ENCODE measurements at regions not wholly inside any gene's neighbourhood (a gene's known extent, or its start where the extent isn't known, plus 50 kb on each side); places are given as distances from the start of the nearest gene placed in this dataset.
A peak's percentile ranks its signal among the peaks of the same experiment; 100 is the strongest.

DNA sequence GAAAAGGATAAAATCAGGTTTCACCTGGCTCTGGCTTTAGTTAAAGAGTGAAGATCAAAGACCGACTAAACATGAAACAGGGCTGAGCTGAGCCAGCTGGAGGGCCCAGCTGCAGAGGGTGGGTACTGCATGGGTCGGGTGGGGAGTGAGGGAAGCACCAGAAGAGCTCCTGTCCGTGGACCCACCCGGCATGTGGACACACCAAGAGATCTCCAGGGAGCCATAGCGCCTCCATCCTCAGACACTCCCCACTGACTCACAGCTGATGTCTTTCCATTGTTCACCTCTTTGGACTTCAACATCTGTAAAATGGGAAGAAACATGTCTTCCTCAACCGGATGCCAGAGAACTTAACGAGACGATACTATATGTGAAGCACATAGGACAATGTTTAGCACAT is 178.3 kb upstream of the KLHL29 start (continued):
- no peak for TF ChIP-seq MAZ (IDR thresholded peaks at IDR 0.05; ENCODE audit: borderline replicate concordance, low read depth, low read length)
- no peak for TF ChIP-seq FOXS1 (CRISPR knock-in tag; IDR thresholded peaks at IDR 0.05)
- no peak for TF ChIP-seq MYC (IDR thresholded peaks at IDR 0.05; ENCODE audit: borderline replicate concordance, low read length)
- TF ChIP-seq POLR2AphosphoS2 (conservative IDR thresholded peaks at IDR 0.05; ENCODE audit: low read length) = no peak
- no peak for TF ChIP-seq CBX8 (IDR thresholded peaks at IDR 0.05)
- no peak for TF ChIP-seq CHD2 (IDR thresholded peaks at IDR 0.05; ENCODE audit: low read length, partially characterized antibody)
- TF ChIP-seq BHLHE40 (IDR thresholded peaks at IDR 0.05; ENCODE audit: low read depth, low read length) = no peak

DNA sequence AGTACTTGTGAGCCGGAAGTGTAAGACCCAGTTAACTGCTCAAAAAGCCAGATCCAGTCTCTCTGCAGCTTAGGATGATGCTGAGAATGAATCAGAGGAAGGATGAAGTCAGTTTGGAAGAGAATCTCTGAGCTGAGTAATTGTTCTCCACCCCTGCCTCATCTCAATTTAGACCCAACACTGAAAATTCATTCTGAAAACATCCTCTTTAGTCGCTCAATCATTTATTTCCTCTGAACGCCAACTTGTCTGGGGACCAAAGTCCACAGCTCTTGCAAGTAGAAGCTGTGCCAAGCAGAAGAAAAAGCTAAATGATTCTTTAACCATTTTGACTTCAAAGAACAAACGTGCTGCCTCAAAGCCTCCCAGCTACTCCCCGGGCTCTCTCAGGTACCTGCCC is 177.1 kb upstream of the KLHL29 start:
- Histone ChIP-seq H3K9me3 (no peaks in the 10 kb centered on the region), H3K4me1 (peaks cover 15% of the 10 kb centered on the region; the same call in 1 of the 3 replicates), H3K27ac (no peak overlapping the region; a peak in 1 of 6 replicates), H3K4me3 (no peak overlapping the region), H3K4me2 (peak overlapping the region; percentile 36; the same call in 2 of the 3 replicates)
- POLR2A ChIA-PET = no interaction called here
- TF ChIP-seq RNF2 (IDR thresholded peaks at IDR 0.05; ENCODE audit: borderline replicate concordance, low read depth) = no peak
- TF ChIP-seq, protein P1, sequence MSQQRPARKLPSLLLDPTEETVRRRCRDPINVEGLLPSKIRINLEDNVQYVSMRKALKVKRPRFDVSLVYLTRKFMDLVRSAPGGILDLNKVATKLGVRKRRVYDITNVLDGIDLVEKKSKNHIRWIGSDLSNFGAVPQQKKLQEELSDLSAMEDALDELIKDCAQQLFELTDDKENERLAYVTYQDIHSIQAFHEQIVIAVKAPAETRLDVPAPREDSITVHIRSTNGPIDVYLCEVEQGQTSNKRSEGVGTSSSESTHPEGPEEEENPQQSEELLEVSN (IDR thresholded peaks at IDR 0.05; ENCODE audit: borderline replicate concordance, low read depth) = no peak
- TF ChIP-seq MAFK (IDR thresholded peaks at IDR 0.05; ENCODE audit: partially characterized antibody) = no peak
- no peak for TF ChIP-seq BHLHE40 (IDR thresholded peaks at IDR 0.05; ENCODE audit: low read depth, low read length)
- TF ChIP-seq FOXS1 (CRISPR knock-in tag; IDR thresholded peaks at IDR 0.05) = no peak
- TF ChIP-seq JUNB (IDR thresholded peaks at IDR 0.05) = 0 out of 2 replicates have a peak, but pooled peaks have one; percentile 30
- ATAC-seq = peak; percentile 49 to 67; a peak in 5 of 6 replicates
- CTCF ChIA-PET = interaction anchor here (1.2 to 1.7 kb wide), 2 partner anchors 9 to 144 kb away, joined by 4 to 5 read pairs; no protein-coding TSS in a partner anchor
- FAIRE-seq = no peak
- 7% methylated on average over 5 of the region's 5 CpGs for WGBS (ENCODE audit: missing lambda C conversion rate)
- peak in 1 of 2 experiments; percentile 25 for DNase-seq (ENCODE audit: low read depth in 1 of 2, low spot score in 1 of 2)

DNA sequence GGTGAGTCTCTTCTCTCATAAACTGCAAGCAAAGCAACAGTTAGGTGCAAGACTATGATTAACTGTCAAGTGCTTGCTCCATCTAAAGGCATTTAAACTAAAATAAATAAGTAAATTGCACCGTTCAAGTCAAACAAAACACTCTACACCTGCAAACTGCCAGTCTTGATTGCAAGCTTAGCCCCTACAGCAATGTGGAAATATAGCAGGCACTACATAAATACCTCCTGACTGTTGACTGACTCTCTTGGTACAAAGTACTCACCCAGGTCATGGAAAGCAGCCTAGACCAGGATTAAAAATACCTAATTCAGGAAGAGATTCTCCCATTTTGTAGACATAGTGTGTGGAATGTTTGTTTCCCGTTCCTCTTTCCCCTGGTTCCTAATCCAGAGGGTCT is 176.6 kb upstream of the KLHL29 start:
- Histone ChIP-seq H3K4me3 (no peak overlapping the region), H3K27ac (peak overlapping the region in 1 of 2 experiments; percentile 29; a peak in 2 of 6 replicates), H3K4me2 (peak overlapping the region; percentile 36; the same call in 2 of the 3 replicates), H3K4me1 (peaks cover 15% of the 10 kb centered on the region; the same call in 1 of the 3 replicates), H3K9me3 (no peaks in the 10 kb centered on the region)
- WGBS (ENCODE audit: missing lambda C conversion rate) = 6% methylated on average over 2 of the region's 2 CpGs
- CTCF ChIA-PET = interaction anchor here (1.2 to 1.7 kb wide), 2 partner anchors 9 to 143 kb away, joined by 4 to 5 read pairs; no protein-coding TSS in a partner anchor
- no peak for DNase-seq (ENCODE audit: low read depth in 1 of 2, low spot score in 1 of 2)
- peak; percentile 31 to 32; a peak in 2 of 6 replicates for ATAC-seq
- TF ChIP-seq MAFK (IDR thresholded peaks at IDR 0.05; ENCODE audit: partially characterized antibody) = no peak
- TF ChIP-seq, protein P2, sequence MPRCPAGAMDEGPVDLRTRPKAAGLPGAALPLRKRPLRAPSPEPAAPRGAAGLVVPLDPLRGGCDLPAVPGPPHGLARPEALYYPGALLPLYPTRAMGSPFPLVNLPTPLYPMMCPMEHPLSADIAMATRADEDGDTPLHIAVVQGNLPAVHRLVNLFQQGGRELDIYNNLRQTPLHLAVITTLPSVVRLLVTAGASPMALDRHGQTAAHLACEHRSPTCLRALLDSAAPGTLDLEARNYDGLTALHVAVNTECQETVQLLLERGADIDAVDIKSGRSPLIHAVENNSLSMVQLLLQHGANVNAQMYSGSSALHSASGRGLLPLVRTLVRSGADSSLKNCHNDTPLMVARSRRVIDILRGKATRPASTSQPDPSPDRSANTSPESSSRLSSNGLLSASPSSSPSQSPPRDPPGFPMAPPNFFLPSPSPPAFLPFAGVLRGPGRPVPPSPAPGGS (IDR thresholded peaks at IDR 0.05) = no peak
- TF ChIP-seq, protein P3, sequence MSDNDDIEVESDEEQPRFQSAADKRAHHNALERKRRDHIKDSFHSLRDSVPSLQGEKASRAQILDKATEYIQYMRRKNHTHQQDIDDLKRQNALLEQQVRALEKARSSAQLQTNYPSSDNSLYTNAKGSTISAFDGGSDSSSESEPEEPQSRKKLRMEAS (IDR thresholded peaks at IDR 0.05) = no peak
- TF ChIP-seq, protein P4, sequence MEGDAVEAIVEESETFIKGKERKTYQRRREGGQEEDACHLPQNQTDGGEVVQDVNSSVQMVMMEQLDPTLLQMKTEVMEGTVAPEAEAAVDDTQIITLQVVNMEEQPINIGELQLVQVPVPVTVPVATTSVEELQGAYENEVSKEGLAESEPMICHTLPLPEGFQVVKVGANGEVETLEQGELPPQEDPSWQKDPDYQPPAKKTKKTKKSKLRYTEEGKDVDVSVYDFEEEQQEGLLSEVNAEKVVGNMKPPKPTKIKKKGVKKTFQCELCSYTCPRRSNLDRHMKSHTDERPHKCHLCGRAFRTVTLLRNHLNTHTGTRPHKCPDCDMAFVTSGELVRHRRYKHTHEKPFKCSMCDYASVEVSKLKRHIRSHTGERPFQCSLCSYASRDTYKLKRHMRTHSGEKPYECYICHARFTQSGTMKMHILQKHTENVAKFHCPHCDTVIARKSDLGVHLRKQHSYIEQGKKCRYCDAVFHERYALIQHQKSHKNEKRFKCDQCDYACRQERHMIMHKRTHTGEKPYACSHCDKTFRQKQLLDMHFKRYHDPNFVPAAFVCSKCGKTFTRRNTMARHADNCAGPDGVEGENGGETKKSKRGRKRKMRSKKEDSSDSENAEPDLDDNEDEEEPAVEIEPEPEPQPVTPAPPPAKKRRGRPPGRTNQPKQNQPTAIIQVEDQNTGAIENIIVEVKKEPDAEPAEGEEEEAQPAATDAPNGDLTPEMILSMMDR (IDR thresholded peaks at IDR 0.05) = no peak
- TF ChIP-seq HEYL (CRISPR knock-in tag; IDR thresholded peaks at IDR 0.05) = no peak
- TF ChIP-seq POLR2A (IDR thresholded peaks at IDR 0.05; ENCODE audit: low read length) = no peak
- TF ChIP-seq CEBPB (IDR thresholded peaks at IDR 0.05) = no peak
- TF ChIP-seq HOXB5 (CRISPR knock-in tag; IDR thresholded peaks at IDR 0.05) = no peak
- TF ChIP-seq KDM1A (IDR thresholded peaks at IDR 0.05; ENCODE audit: low read depth) = no peak
- TF ChIP-seq, protein P5, sequence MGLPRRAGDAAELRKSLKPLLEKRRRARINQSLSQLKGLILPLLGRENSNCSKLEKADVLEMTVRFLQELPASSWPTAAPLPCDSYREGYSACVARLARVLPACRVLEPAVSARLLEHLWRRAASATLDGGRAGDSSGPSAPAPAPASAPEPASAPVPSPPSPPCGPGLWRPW (IDR thresholded peaks at IDR 0.05) = no peak
- no peak for TF ChIP-seq RAD21 (conservative IDR thresholded peaks at IDR 0.05 in 1 of 2, IDR thresholded peaks at IDR 0.05 in 1 of 2)
- TF ChIP-seq CBX2 (IDR thresholded peaks at IDR 0.05; ENCODE audit: borderline replicate concordance, low read depth) = no peak
- no peak for FAIRE-seq
- POLR2A ChIA-PET = no interaction called here
